ENCODE measurements at regions not wholly inside any gene's neighbourhood (a gene's known extent, or its start where the extent isn't known, plus 50 kb on each side); places are given as distances from the start of the nearest gene placed in this dataset.

DNA sequence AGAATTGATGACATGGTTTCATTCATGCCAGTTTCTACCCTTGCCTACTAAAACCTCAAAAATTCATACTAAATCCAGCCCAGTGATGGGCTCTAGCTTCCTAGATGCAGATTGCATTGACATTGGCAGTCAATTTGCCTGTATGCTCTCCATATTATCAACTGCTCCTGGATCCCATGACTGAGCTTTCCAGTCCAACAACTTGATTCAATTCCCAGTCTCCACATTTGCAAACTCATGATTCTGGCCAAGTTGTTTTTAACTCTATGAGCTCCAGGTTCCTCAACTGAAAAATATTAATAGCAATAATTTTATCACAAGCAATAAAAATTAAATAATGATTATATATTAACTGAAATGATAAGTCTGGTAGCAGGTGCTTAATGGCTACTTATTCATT is 51.0 kb upstream of the DSC1 start:
- FAIRE-seq: no peak

DNA sequence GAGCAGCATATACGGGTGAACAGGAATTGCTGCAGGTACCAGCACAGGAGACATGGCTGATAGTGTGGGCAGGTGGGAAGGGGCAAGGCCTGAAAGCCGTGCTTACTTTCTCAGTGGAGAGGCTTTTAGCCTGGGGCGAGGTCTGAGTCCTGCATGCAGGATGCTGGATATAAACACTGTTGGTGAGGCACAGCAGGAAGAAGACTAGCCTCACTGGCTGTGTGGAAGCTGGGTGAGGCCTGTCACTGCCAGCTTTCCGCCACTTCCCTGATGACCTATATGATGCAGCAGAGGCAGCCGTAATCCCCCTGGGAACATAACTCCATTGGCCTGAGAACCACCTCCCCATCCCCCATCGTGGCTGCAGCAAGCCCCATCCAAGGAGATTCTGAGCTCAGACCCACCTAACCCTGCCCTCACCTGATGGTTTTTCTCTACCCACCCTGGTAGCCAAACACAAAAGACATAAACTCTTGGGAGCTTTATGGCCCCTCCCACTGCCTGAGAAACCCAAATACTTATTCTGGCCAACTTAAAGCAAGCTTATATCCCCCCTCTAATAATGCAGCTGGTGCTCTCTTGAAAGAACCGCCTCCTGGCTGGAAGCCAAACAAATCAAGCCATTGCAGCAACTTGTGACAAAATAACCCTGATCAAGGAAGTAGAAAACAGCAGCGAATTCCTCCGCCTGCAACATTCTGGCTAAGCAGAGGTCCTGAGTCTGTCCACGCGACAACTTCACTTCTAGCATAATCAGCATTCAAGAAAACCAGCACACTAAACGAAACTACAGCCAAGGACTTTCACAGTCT is 54.6 kb upstream of the DSC1 start:
- DNase-seq (ENCODE audit: insufficient read length, low spot score) (no peak), FAIRE-seq (no peak)

More for the DNA sequence above, 51.0 kb upstream of the DSC1 start:
- DNase-seq (ENCODE audit: insufficient read length, low spot score): no peak

DNA sequence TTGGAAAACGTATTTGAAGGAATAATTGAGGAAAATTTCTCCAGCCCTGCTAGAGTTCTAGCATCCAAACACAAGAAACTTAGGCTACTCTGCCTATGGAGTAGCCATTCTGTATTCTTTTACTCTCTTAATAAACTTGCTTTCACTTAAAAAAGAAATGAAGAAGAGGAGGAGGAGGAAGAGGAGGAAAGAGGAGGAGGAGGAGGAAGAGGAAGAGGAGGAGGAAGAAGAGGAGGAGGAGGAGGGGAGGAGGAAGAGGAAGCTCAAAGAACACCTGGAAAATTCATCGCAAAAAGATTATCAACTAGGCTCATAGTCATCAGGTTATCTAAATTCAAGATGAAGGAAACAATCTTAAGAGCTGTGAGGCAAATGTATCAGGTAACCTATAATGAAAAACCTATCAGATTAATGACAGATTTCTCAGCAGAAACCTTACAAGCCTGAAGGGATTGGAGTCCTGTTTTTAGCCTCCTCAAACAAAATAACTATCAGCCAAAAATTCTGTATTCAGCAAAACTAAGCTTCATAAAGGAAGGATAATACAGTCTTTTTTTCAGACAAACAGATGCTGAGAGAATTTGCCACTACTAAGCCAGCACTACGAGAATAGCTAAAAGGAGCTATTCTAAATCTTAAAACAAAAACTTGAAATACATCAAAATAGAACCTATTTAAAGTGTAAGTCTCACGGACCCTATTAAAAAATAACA is 56.2 kb upstream of the DSC1 start:
- FAIRE-seq (no peak), DNase-seq (ENCODE audit: insufficient read length, low spot score) (no peak)

DNA sequence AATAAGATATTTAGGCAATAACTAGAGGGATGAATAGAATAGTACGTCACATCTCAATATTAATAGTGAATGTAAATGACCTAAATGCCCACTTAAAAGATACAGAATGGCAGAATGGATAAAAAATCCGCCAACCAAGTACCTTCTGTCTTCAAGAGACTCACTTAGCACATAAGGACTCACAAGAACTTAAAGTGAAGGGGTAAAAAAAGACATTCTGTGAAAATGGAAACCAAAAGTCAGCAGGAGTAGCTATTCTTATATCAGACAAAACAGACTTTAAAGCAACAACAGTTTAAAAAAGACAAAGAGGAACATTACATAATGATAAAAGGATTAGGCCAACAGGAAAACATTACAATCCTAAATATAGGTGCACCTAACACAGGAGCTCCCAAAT is 56.7 kb upstream of the DSC1 start:
- FAIRE-seq (no peak), DNase-seq (ENCODE audit: insufficient read length, low spot score) (no peak)

DNA sequence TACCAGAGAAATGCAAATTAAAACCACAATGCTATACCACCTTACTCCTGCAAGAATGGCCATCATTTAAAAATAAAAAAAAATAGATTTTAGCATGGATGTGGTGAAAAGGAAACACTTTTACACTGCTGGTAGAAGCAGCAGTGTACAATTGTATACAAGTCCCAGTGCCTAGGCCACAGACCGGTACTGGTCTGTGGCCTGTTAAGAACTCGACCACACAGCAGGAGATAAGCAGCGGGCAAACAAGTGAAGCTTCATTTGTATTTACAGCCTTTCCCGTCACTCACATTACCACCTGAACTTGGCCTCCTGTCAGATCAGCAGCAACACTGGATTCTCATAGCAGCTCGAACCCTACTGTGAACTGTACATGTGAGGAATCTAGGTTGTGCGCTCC is 60.7 kb upstream of the DSC1 start:
- DNase-seq (ENCODE audit: insufficient read length, low spot score) (no peak), FAIRE-seq (no peak)

DNA sequence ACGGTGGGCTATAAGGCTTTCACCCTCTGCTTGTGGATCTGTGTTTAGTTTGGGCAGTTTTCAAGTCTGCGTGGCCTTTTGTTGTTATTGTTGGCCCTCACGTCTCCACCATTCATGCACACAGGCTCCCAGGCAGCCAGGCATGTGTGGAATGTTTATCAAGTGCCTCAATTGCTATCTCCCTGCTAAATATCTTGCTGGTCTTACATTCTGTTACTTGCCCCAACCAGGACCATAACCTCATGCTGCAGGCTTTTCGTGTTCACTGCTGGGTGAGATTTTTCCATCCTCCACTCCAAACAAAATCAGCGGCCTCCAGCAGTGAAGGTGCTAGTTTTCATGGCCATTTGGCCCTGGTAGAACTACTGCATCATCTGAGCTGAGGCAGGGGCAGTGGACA is 63.0 kb upstream of the DSC1 start:
- no peak for FAIRE-seq
- no peak for DNase-seq (ENCODE audit: insufficient read length, low spot score)

DNA sequence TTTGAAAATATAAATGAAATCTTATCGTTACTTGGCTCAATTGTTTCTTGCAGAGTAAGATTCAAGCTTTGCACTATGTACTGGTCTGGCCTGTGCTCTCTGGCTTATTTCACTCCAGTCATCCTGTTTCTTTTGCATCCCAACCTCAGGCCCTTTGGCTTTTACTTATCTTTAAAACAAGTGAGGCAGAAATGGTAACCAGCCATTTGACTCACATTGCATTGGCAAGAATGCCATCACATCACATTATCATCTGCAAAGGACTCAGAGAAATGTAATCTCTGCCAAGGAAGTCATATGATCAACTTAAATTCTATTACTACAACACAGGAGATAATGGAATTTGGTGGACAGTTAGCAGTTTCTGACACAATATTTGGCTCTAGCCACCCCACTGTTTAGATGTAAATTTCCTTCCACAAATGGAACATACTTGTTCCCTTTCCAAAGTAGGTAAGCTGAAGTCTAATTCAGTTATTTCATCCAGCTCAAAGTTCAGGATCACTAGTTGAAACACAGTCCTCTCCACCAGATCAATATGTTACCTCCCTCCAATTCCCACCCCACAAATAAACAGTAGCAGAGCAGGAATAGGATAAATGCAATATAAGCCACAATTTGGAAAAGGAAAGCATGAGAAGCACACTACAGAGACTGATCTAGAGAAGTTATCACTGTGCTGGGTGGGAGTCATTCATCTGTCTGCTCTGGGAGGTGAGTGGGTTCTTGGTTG is 65.0 kb upstream of the DSC1 start:
- FAIRE-seq (no peak), DNase-seq (ENCODE audit: insufficient read length, low spot score) (no peak)

DNA sequence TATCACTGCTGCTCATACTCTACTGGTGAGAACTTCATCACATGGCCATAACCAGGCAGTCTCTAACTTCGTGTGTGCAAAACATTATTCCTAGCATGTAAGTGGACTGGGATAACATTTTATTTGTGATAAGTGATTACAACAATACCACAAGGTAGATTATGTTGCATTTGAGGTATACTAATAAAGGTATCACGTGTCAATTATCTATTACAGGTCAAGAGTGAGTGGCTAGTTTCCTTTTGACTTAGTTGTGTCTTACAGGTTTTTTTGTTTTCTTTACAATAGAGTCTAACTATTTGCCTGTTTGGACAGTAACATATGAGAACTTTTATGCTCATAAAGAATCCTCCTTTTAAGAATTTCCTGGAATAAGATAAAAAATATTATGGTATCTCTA is 67.2 kb upstream of the DSC1 start:
- FAIRE-seq: no peak
- no peak for DNase-seq (ENCODE audit: insufficient read length, low spot score)

DNA sequence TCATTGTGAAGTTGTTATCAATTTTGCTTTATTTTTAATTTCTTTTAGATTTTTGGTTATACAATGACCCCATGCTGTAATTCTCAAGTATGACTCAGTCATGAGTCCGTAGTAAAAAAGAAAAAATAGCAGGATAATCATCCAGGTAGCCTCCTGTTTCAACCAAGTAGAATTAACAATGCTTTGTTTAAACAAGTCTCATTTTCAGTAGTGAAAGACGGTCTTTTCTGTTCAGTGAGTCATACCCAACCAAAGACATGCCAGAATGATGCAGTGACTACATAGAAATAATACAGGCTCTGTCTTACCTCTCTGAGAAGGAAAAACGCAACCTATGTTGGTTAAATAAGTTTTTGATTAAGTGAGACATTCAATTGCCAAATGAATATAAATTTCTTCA is 67.8 kb upstream of the DSC1 start:
- FAIRE-seq: peak; percentile 23
- no peak for DNase-seq (ENCODE audit: insufficient read length, low spot score)

DNA sequence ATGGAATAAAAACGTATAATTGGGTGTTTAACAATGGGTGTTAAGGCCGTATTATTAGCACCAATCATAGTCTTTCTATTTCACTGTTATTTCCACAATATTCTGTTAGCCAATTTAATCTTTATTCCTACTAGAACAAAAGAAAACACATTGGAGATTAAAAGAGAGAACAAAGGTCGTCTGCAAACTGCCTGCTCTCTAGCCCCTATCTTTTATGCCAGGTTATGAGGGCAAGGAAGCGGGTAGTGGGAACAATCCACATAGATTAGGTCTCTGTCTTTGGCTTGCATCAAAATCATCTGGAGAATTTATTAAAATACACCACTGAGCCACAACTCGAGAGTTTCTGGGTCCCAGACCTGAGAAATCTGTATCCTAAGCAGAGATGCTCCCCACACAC is 69.4 kb upstream of the DSC1 start:
- FAIRE-seq: no peak

DNA sequence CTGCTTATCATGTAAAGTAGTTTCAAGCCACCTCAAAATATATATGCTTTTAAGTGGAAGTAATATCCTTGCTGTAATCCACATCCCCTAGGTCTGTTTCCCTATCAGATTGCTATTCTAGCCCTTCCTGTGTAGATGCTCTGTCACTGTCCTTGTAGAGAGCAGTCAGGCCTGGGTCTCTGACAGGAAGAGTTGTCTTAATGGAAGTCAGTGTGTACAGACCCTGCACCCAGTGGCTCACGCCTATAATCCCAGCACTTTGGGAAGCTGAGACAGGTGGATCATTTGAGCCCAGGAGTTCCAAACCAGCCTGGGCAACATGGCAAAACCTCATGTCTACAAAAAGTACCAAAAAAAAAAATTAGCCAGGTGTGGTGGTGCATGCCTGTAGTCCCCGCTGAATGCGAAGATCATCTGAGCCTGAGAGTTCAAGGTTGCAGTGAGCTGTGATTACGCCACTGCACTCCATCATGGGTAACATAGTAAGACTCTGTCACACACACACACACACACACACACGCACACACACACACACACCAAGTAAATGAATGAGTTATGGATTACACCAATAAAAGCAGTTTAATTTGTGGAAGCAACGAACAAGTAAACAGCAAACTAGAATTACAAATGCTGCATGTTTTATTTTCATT is 70.2 kb upstream of the DSC1 start:
- DNase-seq (ENCODE audit: insufficient read length, low spot score): no peak

More for the DNA sequence above, 69.4 kb upstream of the DSC1 start:
- no peak for DNase-seq (ENCODE audit: insufficient read length, low spot score)

DNA sequence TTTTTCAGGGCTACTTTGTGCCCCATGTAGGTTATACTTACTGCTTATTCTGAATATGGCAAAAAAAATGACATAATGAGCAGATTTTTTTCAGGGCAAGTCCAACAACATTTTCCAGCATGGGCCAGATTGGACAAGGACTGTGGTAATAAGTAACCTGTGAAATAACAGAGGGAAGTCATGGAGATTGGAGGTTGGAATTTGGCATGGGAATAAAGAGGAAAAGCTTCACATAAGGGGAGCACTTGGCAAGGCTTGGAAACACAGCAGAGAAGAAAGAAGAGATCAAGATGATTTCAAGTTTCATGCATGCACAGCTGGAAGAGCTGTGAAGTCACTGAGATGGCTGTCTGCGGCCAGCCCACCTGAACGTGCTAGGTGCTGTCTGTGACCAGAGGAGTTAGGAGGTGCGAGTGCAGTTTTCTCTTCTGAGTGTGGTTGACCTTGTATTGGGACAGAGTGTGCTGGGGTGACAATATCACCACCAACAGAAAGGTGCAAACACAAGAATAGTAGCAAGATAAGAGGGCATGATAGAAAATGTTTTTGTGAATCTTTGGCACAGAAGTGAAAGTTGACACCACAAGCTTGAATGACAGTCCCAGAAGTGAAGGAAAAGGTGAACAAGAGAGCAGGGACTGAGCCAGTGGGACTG is 71.1 kb upstream of the DSC1 start:
- DNase-seq (ENCODE audit: insufficient read length, low spot score) (no peak), FAIRE-seq (no peak)

More for the DNA sequence above, 70.2 kb upstream of the DSC1 start:
- no peak for FAIRE-seq

DNA sequence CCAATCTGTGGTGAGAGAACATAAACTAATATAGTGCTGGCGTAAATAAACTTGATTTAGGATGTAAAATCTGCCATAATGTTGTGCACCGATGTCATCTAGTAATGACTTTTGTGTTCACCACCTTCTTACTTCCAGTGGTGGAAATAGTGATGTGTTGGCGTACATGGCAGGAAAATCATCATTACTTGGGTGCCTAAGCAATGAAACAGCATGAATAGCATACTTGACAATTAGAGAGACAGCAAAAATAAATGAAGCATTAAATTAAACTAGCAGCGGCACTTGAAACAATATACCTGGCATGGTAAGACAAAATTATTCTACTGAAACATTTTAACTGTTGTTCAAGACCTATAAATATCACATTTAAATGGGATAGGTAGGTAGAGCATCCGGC is 73.2 kb upstream of the DSC1 start:
- FAIRE-seq (no peak), DNase-seq (ENCODE audit: insufficient read length, low spot score) (no peak)

DNA sequence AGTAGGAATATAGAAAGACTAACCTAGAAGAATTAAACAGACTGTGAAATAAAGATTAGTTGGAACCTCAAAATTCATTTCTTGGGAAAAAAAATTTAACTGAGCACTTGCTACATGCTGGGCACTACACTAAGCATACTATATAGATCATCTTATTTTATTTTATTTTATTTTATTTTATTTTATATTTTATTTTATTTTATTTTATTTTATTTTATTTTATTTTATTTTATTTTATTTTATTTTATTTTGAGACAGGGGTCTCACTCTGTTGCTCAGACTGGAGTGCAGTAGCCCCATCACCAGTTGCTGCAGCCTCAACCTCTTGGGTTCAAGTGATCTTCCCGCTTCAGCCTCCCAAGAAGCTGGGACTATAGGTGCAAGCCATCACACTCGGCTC is 74.5 kb upstream of the DSC1 start:
- DNase-seq (ENCODE audit: insufficient read length, low spot score): no peak
- FAIRE-seq: no peak

DNA sequence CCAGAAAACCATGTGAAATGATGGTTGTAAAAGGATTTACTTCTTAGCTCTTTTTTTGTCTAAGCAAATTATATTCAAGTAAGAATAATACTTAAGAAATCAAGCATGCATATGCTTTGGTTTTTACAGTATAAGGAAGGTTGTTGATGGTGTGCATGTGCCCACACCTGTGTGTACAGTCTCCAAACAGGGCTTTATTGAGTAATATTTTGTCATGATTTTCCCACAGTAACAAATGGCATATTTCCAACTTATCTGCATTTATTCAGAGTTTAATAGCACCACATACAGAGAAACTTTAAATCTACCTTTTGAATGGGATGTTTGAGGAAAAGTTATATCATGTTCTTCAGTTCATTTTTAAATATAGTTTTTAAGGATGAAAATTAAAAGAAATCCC is 76.5 kb upstream of the DSG1 start:
- FAIRE-seq (no peak), DNase-seq (ENCODE audit: insufficient read length, low spot score) (no peak)

DNA sequence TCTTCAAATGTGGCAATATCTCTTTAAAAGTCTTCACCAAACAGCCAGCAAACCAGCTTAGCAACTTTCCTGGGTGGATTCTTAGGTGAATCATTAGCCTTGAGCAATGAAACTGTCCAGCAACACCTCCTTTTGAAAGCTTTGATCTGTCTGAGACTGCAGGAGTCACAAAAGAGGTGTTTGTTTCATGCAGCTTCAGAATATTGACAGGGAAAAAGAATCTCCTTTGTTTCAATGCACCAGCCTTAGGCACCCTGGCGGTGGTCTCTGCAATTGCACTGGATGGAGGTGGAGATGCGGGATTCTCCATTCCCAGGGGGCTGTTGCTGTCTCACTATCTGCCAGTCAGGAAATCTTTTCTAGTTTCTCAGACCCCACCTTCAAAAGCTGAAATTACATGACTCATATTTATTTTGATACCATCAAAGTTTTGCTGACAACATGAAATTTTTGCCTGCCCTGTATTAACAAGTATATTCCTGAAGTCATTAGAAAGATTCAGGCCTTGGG is 76.0 kb upstream of the DSG1 start:
- no peak for DNase-seq (ENCODE audit: insufficient read length, low spot score)
- peak; percentile 75 for FAIRE-seq

DNA sequence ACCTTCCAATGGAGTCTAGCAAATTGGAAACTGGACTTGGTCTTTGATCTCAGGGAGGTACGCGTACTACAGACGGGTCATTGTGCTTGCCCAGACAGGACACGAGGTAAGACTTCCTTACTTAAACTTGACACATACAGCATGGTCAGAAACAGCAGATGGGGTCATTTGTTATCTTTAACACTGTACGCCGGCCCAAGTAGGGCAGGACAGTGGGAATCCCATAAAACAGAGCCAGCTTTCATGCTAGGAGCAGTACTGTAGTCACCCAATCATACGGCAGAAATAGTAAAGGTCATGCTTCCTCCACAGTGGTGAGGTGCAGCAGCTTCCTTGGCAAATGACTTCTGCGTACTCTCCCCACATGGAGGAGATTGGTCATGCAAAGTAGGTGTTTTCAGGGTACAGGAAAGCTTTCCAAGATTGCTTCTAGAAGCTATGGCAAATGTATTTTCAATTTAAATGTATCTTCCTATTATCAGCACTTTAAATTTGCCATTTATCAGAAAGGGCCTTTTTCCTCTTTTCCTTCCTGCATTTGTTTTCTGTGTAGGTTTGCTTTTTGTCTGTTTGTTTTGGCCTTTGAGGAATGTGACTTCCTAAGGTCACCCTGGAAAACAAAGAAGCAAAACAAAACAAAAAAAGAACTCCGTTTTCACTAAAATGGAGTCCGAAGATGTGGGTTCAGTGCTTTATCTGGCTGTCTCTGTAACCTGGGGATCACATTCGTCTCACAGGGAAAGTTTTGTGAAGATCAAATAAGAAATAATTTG is 74.0 kb upstream of the DSG1 start:
- DNase-seq (ENCODE audit: insufficient read length, low spot score): no peak
- no peak for FAIRE-seq

DNA sequence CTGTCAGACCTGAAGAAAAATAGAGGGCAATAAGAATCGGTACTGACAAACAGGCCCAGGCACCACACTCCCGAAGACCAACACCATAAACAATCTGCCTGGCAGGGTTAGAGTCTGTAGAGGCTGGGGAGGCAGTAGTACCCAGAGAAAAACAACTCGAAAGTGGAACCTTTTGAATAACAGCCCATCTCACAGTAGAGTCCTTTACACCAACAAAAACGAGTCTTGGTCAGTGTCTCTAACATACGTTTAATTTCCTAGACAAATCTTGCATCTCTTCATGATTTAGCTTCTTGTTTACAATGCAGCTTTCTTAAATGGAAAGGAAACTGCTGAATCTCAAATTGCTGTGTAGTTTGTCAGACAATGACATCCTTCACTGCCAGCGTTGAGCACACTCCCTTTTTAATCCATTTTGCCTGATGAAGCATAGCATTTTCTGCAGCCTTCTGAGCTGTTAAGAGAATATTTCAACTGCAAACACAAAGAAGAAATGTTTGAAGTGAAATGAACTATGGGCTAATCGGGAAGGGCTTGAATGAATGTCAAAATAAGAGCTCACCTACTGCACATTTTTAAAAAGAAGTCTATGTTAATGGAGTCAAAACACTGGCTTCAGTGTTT is 73.1 kb upstream of the DSG1 start:
- FAIRE-seq (no peak), DNase-seq (ENCODE audit: insufficient read length, low spot score) (no peak)

DNA sequence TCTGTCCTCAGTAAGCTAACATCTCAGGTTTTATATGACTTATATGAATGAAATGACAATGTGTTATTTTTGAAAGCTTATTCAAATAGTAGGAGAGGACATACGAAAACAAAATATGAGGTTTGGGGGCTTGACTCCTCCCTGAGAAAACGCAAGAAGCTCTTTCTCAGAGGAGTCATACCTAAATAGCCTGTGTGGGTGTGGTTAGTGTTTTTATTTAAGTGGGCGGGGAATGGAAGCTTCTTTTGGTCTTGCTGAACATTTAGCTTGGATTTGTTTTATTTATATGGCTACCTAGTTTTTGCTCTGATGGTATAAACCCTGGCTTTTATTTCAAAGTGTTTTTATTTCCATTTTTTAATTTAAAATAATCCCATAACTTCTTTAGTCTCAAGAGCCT is 72.1 kb upstream of the DSG1 start:
- DNase-seq (ENCODE audit: insufficient read length, low spot score): no peak
- FAIRE-seq: no peak
